ENCODE measurements at regions not wholly inside any gene's neighbourhood (a gene's known extent, or its start where the extent isn't known, plus 50 kb on each side); places are given as distances from the start of the nearest gene placed in this dataset.

- TF ChIP-seq POLR2AphosphoS5 (IDR thresholded peaks at IDR 0.05) = no peak
- TF ChIP-seq CTCF (IDR thresholded peaks at IDR 0.05) = no peak
- TF ChIP-seq POLR2A (IDR thresholded peaks at IDR 0.05) = no peak
Measured at GRCh38 chr15:63436341-63436740, 54.7 kb upstream of the CA12 start.

Measured in stomach (tissue), 4 donors.